ENCODE measurements at regions not wholly inside any gene's neighbourhood (a gene's known extent, or its start where the extent isn't known, plus 50 kb on each side); places are given as distances from the start of the nearest gene placed in this dataset.

DNA sequence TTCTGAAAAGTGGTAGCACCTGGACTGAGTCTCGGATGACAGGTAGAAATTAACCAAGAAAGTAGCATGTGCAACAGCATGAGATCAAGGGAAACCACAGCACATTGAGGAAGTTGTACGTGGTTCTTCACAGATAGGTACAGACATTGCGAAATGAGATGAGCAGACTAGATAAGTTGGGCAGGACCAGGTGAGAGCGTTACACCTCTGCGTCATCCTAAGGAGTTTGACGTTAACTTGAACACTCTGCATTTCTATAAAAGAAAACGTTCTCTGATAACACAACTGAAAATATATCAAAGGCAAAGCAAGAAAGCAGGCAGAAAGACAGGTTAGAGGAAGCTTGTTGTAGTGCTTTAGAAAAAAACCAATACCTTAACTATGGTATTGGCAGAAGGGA is 98.5 kb upstream of the RASSF8 start:
- TF ChIP-seq POLR2AphosphoS5 (IDR thresholded peaks at IDR 0.05) (no peak), POLR2A (IDR thresholded peaks at IDR 0.05) (no peak)
- TF ChIP-seq, protein P1, sequence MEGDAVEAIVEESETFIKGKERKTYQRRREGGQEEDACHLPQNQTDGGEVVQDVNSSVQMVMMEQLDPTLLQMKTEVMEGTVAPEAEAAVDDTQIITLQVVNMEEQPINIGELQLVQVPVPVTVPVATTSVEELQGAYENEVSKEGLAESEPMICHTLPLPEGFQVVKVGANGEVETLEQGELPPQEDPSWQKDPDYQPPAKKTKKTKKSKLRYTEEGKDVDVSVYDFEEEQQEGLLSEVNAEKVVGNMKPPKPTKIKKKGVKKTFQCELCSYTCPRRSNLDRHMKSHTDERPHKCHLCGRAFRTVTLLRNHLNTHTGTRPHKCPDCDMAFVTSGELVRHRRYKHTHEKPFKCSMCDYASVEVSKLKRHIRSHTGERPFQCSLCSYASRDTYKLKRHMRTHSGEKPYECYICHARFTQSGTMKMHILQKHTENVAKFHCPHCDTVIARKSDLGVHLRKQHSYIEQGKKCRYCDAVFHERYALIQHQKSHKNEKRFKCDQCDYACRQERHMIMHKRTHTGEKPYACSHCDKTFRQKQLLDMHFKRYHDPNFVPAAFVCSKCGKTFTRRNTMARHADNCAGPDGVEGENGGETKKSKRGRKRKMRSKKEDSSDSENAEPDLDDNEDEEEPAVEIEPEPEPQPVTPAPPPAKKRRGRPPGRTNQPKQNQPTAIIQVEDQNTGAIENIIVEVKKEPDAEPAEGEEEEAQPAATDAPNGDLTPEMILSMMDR (IDR thresholded peaks at IDR 0.05) = no peak

All from gastroesophageal sphincter (tissue), 3 donors.